ENCODE measurements at regions not wholly inside any gene's neighbourhood (a gene's known extent, or its start where the extent isn't known, plus 50 kb on each side); places are given as distances from the start of the nearest gene placed in this dataset.

GRCh38 chr5:124868676-124869075, 122.2 kb upstream of the ZNF608 start:
- Mint-ChIP-seq H3K9me3 (ENCODE audit: low read depth, unreplicated experiment) (no peaks in the 10 kb centered on the region), H3K4me1 (ENCODE audit: low read depth, unreplicated experiment) (peaks cover 16% of the 10 kb centered on the region), H3K27ac (ENCODE audit: unreplicated experiment) (no peak overlapping the region), H3K36me3 (ENCODE audit: insufficient read depth, unreplicated experiment) (no peaks in the 10 kb centered on the region), H3K27me3 (ENCODE audit: unreplicated experiment) (no peaks in the 10 kb centered on the region), H3K4me3 (ENCODE audit: low read depth, unreplicated experiment) (no peak overlapping the region)
- intact Hi-C loops (cut with micrococcal nuclease; ENCODE audit: unreplicated experiment), result no loop called here
- no TSS peak for BruUV-seq (replicated peaks)
- no peak for DNase-seq
- TF ChIP-seq CTCF (IDR thresholded peaks at IDR 0.05; ENCODE audit: unreplicated experiment), result no peak
- CTCF ChIA-PET, result no interaction called here

DNA sequence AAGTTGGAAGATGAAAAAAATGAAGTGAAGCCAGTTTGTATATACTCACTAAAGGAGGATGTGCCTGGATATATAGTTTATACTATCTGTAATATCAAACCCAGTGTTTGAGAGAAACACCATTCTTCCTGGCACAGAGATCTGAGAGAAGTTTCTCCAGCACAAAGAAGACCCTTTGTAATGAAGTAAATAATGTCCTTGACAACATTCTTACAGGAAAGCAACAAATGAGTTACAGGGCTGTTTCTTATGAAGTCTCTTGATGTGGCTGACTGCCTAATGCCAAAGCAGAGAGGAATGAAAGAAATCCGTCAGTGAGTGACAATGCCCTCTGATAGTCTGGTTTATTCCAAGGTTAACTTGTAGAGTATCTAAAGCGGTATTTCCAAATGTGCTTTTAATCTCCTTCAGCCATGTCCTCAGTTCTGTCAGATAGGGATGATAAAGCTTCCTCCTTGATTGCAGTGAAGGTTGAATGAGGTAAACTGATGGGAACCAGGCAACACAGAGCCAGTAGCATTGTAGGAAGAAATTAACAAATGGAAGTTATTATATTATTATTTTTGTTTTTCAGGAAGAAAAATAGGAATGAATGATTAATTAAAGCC, 123.1 kb upstream of the ZNF608 start:
- TF ChIP-seq CTCF (IDR thresholded peaks at IDR 0.05; ENCODE audit: unreplicated experiment), result no peak
- DNase-seq, result no peak
- Mint-ChIP-seq H3K27me3 (ENCODE audit: unreplicated experiment) (no peaks in the 10 kb centered on the region), H3K9me3 (ENCODE audit: low read depth, unreplicated experiment) (no peaks in the 10 kb centered on the region), H3K4me3 (ENCODE audit: low read depth, unreplicated experiment) (no peak overlapping the region), H3K4me1 (ENCODE audit: low read depth, unreplicated experiment) (peaks cover 16% of the 10 kb centered on the region), H3K36me3 (ENCODE audit: insufficient read depth, unreplicated experiment) (no peaks in the 10 kb centered on the region), H3K27ac (ENCODE audit: unreplicated experiment) (no peak overlapping the region)
- no TSS peak for BruUV-seq (replicated peaks)
- CTCF ChIA-PET, result no interaction called here
- intact Hi-C loops (cut with micrococcal nuclease; ENCODE audit: unreplicated experiment), result no loop called here

- H3K4me1 Mint-ChIP-seq (ENCODE audit: low read depth, unreplicated experiment), result peaks cover 16% of the 10 kb centered on the region
- no peaks in the 10 kb centered on the region for H3K36me3 Mint-ChIP-seq (ENCODE audit: insufficient read depth, unreplicated experiment)
- BruUV-seq (replicated peaks), result no TSS peak
- no peak overlapping the region for H3K4me3 Mint-ChIP-seq (ENCODE audit: low read depth, unreplicated experiment)
- no peak for TF ChIP-seq CTCF (IDR thresholded peaks at IDR 0.05; ENCODE audit: unreplicated experiment)
- DNase-seq, result no peak
- no peak overlapping the region for H3K27ac Mint-ChIP-seq (ENCODE audit: unreplicated experiment)
- no peaks in the 10 kb centered on the region for H3K9me3 Mint-ChIP-seq (ENCODE audit: low read depth, unreplicated experiment)
- CTCF ChIA-PET, result no interaction called here
- H3K27me3 Mint-ChIP-seq (ENCODE audit: unreplicated experiment), result no peaks in the 10 kb centered on the region
- intact Hi-C loops (cut with micrococcal nuclease; ENCODE audit: unreplicated experiment), result no loop called here
These were observed 123.6 kb upstream of the ZNF608 start for GRCh38 chr5:124870070-124870469.

- intact Hi-C loops (cut with micrococcal nuclease; ENCODE audit: unreplicated experiment), result no loop called here
- H3K27ac Mint-ChIP-seq (ENCODE audit: unreplicated experiment), result no peak overlapping the region
- no peaks in the 10 kb centered on the region for H3K36me3 Mint-ChIP-seq (ENCODE audit: insufficient read depth, unreplicated experiment)
- no peak for TF ChIP-seq CTCF (IDR thresholded peaks at IDR 0.05; ENCODE audit: unreplicated experiment)
- no peaks in the 10 kb centered on the region for H3K9me3 Mint-ChIP-seq (ENCODE audit: low read depth, unreplicated experiment)
- DNase-seq, result no peak
- no TSS peak for BruUV-seq (replicated peaks)
- CTCF ChIA-PET, result interaction anchor here (0.6 to 1.3 kb wide), 3 partner anchors 12 to 614 kb away, joined by 5 to 9 read pairs (median 8); no protein-coding TSS in a partner anchor
- peaks cover 8% of the 10 kb centered on the region for H3K4me1 Mint-ChIP-seq (ENCODE audit: low read depth, unreplicated experiment)
- H3K27me3 Mint-ChIP-seq (ENCODE audit: unreplicated experiment), result no peaks in the 10 kb centered on the region
- H3K4me3 Mint-ChIP-seq (ENCODE audit: low read depth, unreplicated experiment), result no peak overlapping the region
These were observed 124.9 kb upstream of the ZNF608 start for GRCh38 chr5:124871303-124871702.
